ENCODE measurements at regions not wholly inside any gene's neighbourhood (a gene's known extent, or its start where the extent isn't known, plus 50 kb on each side); places are given as distances from the start of the nearest gene placed in this dataset.
A peak's percentile ranks its signal among the peaks of the same experiment; 100 is the strongest.

DNA sequence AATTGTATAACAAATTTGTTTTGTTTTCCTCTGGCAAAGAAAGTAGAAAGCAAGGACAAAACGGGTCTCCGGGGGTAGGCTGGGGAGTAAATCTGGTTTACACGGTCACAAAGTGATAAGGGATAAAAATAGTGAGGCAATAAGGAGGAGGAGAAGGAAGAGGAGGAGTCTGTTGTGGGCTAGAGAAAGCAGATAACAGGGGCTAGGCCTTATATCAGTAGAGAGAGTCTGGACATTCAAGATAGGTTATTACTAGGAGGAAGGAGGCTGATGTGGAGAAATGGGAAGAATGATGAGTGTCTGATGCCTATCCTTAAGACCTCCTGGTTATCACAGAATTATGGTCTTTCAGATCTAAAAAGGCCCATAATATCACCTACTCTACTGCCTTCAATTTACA lies 83.2 kb upstream of the SSTR1 start:
- DNase-seq: no peak

DNA sequence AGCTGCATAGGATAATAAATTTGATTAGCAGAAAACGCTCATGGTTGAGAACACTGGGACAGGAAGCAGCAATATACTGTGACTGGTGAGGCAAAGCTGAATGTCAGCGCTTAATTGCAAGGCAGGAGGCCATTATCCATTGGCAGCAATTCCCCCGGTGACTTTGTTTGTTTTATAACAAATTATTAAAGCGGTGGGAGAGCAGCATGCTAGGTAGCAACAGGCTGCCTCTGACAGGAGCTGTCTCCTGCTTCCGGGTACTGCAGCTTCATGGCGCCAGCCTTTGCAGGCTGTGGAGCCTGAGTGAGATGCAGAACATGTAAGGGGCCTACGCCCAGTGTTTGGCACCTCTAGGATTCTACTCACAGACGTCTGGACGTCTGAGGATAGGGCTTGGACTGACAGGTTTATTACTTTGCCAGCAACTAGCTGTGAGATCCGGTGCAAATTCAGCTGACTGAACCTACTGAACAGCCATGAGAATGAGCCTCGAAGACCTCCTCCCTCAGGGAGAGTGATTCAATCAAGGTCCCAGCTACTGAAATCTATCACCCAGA lies 82.1 kb upstream of the SSTR1 start:
- DNase-seq: peak; percentile 51

DNA sequence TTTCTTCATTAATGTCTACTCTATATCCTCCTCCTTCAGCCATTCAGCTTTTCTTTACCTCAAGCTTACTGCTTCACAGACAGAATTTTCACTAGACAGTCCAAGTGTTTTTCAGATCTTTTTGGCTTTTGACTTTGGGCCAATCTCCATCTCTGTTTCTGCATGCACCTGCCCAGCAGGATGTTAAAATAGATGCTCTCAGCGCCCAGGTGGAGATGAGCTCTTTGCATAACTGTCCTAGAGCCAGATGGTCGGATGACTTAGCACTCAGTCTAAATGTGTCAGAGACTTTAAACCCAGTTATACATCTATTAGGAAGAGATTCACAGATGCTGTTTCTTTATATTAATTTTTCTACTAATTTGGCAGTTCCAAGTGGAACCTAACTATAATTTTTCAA lies 80.3 kb upstream of the SSTR1 start:
- DNase-seq: no peak

- DNase-seq: no peak
Observed at GRCh38 chr14:38127784-38128183, 79.9 kb upstream of the SSTR1 start.

DNA sequence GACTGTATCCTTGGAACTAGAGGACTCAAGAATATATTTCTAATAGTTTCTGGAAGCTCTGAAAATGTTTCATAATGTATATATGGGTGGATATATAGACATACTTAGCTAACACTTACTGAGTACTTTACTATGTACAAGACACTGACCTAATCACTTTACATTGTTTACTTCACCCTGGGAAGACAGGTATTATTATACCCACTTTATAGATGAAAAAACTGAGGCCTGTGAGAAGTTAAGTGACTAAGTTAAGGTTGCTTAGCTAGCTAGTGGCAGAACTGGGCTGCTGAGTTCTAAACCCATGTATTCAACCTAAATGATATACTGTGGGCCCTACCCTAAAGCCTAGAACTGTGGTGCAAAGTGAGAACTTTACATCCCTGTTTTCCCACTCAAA lies 79.1 kb upstream of the SSTR1 start:
- DNase-seq: no peak

DNA sequence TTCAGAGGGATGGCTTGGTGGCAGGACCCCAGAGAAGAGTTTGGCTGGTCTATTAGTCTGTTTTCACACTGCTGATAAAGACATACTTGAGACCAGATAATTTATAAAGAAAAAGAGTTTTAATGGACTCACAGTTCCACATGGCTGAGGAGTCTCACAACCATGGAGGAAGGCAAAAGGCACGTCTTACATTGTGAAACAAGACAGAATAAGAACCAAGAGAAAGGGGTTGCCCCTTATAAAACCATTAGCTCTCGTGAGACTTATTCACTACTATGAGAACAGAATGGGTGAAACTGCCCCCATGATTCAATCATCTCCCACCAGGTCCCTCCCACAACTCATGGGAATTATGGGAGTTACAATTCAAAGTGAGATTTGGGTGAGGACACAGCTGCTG lies 78.5 kb upstream of the SSTR1 start:
- DNase-seq: no peak

- no peak for DNase-seq
Observed at GRCh38 chr14:38129705-38130104, 78.0 kb upstream of the SSTR1 start.

DNA sequence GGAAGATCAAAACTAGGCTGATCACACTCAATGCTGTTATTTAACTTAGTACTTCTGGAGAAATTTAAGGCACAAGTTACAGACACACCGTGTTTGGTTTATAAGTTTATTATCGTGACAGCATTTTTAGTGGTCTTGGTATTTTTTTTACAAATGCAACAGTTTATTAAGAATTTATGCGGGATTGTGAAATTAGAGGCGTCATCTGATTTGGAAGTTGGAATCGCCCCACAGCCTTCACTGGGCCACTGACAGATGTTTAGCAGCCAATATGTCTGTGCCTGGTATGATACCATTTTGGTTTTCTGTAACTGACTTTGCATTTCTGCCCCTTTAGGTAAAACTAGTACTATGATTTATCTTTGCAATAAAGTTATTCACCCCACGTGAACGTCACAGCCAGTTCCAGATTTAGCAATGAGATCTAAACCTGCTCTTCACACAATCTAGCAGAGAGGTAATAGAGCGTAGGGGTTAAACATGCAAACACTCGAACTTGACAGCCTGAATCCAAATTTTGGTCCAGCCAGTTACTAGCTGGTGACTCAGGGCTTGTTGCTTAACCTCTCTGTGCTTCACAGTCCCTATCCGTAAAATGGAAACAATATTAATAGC lies 73.2 kb upstream of the SSTR1 start:
- no peak for DNase-seq

- DNase-seq: no peak
Observed at GRCh38 chr14:38135106-38135867, 72.4 kb upstream of the SSTR1 start.

GRCh38 chr14:38137005-38137404 lies 70.7 kb upstream of the SSTR1 start:
- DNase-seq: no peak

- DNase-seq: no peak
Observed at GRCh38 chr14:38138473-38139138, 69.1 kb upstream of the SSTR1 start.

DNA sequence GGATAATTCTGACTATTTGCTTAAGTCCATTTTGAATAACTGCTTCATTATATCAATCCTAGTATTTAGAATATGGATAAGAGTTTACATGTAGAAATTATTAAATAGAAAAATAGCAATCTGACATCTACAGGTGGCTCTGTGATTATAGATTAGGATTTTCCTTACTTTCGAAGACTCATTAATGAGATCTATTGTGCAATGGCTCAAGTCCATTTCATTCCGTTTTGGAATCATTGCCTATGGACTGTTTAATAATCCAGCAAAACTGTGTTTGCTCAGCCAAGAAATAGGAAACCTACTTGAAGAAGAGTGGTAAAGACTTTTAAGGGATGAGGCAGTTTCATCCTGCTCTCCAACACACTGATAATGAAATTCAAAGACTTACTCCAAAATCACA lies 67.8 kb upstream of the SSTR1 start:
- no peak for DNase-seq

DNA sequence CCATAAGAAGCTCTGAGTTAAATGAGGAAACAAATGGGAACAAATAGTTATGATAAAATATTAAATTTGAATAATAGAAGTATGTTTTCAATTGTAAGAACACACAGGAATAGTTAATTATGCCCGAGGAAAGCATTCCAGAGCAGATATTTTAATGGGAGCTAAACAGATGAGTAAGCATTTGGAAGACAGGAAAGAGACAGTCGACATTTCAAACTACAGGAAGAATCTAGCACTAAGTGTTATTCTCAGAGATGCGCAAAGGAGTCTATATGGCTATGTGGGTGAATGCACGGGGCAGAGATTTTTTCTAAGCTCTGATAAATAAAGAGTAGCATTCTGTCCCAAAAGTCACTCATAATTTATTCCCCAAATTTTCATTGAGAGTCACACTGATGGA lies 64.5 kb upstream of the SSTR1 start:
- no peak for DNase-seq

DNA sequence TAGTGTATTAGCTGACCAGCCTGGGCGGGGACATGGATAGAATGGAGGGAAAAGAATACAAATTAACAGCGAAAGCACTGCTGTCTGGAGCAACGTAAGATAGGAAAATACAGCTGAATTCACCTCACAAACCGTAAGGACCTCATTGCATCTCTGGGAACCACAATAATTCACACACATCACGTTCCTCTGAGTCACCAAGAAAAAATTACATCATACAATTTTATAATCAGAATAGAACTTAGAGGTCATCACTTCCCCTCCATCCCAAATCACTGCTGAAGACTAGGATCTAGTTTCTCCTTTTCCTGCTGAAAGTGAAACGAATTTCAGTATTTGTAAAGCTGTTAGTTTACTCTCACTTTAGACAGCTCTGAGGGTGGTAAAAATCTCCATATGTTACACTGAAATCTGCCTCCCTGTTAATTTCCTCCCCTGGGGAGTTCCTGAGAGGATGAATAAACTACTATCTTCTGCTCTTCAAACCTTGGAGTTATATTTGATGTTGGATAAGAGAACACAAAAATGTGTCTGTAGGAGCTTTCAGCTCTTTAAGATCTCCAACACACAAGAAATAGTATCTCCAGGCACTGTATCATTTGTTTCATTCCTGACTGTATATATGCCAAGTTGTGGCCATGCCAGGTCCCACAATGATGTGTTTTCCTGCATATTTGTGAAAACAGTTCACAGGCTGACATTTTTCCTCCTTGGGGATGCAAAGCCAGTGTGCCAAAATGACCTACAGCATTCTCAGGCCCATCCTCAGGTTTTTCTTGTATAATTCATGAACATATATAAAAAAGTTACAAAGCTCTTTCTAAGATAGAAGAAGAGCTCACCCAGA lies 63.8 kb upstream of the SSTR1 start:
- no peak for DNase-seq

- DNase-seq: no peak
Observed at GRCh38 chr14:38145142-38145541, 62.6 kb upstream of the SSTR1 start.

DNA sequence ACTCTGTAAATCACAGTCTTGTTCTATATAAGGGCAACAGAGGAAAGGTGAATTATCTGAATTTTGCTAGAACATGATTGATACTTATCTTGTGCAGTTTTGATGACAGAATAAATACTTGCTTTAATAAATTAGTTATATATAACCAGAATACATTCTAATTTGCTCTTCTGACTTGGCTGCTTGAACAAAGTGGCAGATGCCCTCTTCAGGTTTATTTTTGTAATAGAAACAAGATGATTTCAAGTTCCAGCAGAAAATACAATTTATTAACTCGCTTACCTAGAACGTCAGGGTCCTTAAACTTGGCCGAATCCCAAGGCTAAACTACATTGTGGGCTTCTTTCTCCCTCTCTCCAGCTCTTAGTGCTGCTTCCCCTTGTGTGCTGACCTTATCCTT lies 57.6 kb upstream of the SSTR1 start:
- no peak for DNase-seq

Data from retina (tissue), 1 donor.